ENCODE measurements at regions not wholly inside any gene's neighbourhood (a gene's known extent, or its start where the extent isn't known, plus 50 kb on each side); places are given as distances from the start of the nearest gene placed in this dataset.

DNA sequence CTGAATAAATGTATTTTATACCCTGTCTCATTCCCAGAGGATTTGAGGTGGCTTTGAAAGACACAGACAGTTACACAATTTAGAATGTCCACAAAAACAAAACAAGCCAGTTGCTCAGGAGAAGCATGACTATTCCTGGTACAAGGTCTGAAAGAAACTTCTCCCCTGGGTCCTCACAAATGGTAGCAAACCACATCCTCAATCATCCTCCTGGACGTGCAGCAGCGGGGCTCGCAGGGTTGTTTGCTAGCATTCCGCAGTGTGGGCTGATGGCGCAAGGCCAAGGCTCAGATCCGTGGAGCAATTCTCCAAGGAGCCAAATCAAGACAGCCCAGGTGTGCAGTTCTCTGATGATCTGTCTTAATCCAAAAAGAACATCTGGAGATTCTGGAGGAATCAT is 210.3 kb downstream of the ACTL7B start:
- TF ChIP-seq, protein P1, sequence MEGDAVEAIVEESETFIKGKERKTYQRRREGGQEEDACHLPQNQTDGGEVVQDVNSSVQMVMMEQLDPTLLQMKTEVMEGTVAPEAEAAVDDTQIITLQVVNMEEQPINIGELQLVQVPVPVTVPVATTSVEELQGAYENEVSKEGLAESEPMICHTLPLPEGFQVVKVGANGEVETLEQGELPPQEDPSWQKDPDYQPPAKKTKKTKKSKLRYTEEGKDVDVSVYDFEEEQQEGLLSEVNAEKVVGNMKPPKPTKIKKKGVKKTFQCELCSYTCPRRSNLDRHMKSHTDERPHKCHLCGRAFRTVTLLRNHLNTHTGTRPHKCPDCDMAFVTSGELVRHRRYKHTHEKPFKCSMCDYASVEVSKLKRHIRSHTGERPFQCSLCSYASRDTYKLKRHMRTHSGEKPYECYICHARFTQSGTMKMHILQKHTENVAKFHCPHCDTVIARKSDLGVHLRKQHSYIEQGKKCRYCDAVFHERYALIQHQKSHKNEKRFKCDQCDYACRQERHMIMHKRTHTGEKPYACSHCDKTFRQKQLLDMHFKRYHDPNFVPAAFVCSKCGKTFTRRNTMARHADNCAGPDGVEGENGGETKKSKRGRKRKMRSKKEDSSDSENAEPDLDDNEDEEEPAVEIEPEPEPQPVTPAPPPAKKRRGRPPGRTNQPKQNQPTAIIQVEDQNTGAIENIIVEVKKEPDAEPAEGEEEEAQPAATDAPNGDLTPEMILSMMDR (IDR thresholded peaks at IDR 0.05) = no peak
- DNase-seq (ENCODE audit: low spot score) = no peak
- no peaks in the 10 kb centered on the region for H3K27me3 ChIP-seq

DNA sequence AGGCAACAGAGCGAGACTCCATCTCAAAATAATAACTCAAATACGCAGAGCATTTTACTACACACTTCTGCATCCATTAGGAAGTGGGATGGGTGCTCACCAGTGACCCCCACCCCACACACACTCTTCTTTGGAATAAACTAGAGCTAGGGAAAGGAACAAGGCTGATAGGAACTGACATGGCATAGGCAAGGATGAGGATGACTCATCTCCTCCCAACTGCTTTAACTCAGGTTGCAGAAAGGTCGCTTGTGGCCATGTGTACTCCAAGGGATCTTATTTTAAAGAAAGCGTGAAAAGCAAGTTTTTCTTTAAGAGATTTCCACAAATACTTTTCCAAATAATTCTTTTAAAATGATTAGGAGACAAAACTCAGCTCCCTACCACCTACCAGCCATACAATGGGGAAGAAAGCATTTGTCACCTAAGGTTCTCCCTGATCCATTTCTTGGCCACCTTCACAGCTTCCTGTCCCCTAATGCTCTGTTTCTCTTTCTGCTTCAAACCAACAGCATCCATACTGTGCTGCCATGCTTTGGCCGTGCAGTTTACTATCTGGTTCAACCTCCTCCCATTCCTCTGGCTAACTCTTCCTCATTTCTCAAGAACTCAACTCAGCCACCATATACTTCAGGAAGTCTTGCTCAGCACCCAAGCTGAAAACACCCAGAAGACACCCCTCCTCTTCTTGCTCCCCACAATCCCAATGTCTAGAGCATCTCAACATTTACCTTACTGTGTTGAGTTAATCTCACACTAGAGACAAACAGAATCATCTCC is 211.9 kb downstream of the ACTL7B start:
- Histone ChIP-seq H3K27me3 (no peaks in the 10 kb centered on the region), H3K4me3 (no peak overlapping the region), H3K36me3 (no peaks in the 10 kb centered on the region), H3K27ac (no peak overlapping the region), H3K4me1 (no peaks in the 10 kb centered on the region), H3K9me3 (no peaks in the 10 kb centered on the region)
- DNase-seq (ENCODE audit: low spot score) = no peak
- TF ChIP-seq, protein P1 (IDR thresholded peaks at IDR 0.05) = no peak

More for the DNA sequence above, 210.3 kb downstream of the ACTL7B start:
- Histone ChIP-seq H3K4me3 (no peak overlapping the region), H3K9me3 (no peaks in the 10 kb centered on the region), H3K36me3 (no peaks in the 10 kb centered on the region), H3K27ac (no peak overlapping the region), H3K4me1 (no peaks in the 10 kb centered on the region)

DNA sequence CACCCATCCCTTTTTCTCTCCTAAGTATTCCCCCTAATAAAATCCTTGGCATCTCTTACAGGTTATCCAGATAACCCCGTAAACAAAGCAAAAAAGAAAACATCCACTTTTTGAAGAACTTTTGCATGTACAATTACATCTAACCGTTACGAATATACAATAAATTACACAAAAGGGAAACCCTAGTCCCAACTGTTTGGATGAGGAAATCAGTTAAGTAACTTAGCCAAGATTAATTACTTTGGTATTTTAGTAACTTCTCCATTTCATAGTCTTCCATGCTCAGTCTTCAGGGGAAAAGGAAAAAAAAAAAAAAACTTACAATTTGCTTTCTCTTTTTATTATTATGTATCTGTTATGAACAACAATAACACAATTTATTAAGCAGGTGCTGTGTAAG is 212.9 kb downstream of the ACTL7B start:
- H3K27ac ChIP-seq = no peak overlapping the region
- no peak overlapping the region for H3K4me3 ChIP-seq
- no peaks in the 10 kb centered on the region for H3K27me3 ChIP-seq
- H3K4me1 ChIP-seq = no peaks in the 10 kb centered on the region
- no peaks in the 10 kb centered on the region for H3K36me3 ChIP-seq
- no peak for DNase-seq (ENCODE audit: low spot score)
- H3K9me3 ChIP-seq = no peaks in the 10 kb centered on the region
- TF ChIP-seq, protein P1 (IDR thresholded peaks at IDR 0.05) = no peak

DNA sequence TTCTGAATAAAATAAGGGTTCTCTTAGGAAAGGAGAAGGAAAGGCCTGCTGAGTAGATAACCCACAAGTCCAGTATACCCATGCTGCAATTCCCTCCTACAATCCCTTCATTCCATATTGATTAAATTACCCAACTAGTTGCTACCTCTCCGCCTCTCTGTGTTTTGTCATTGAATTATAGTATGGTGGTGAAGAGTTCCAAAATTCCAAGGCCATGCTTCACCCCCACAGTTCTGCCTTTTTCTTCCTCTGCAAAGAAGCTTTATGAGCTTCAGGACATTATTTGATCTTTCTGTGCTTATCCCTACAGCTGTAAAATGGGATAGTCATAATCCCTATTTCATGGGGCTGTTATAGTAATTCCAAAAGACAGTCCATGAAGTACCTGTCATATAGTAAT is 215.6 kb downstream of the ACTL7B start:
- H3K36me3 ChIP-seq = no peaks in the 10 kb centered on the region
- H3K9me3 ChIP-seq = no peaks in the 10 kb centered on the region
- DNase-seq (ENCODE audit: low spot score) = no peak
- no peak overlapping the region for H3K4me3 ChIP-seq
- no peaks in the 10 kb centered on the region for H3K27me3 ChIP-seq
- no peaks in the 10 kb centered on the region for H3K4me1 ChIP-seq
- TF ChIP-seq, protein P1 (IDR thresholded peaks at IDR 0.05) = no peak
- no peak overlapping the region for H3K27ac ChIP-seq

DNA sequence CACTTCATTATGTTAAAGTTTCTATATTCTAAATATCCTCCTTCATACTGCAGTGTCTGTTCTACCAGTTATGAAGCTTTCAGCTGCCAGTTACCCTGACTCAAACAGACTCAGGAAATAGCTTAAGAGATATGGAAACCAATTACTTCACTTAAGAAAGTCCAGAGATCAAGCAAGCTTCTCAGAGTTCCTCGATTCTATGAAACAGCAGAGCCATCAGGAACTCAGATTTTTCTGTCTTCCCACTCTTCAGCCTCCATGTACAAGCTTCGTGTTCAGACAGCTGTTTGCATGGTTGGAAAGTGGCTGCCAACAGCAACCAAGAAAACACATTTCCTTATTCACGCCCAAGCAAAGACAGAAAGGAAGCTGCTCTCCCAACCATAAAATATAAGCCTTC is 216.1 kb downstream of the ACTL7B start:
- Histone ChIP-seq H3K4me3 (no peak overlapping the region), H3K36me3 (no peaks in the 10 kb centered on the region), H3K27ac (no peak overlapping the region), H3K27me3 (no peaks in the 10 kb centered on the region), H3K9me3 (no peaks in the 10 kb centered on the region), H3K4me1 (no peaks in the 10 kb centered on the region)
- DNase-seq (ENCODE audit: low spot score) = no peak
- TF ChIP-seq, protein P1 (IDR thresholded peaks at IDR 0.05) = no peak

DNA sequence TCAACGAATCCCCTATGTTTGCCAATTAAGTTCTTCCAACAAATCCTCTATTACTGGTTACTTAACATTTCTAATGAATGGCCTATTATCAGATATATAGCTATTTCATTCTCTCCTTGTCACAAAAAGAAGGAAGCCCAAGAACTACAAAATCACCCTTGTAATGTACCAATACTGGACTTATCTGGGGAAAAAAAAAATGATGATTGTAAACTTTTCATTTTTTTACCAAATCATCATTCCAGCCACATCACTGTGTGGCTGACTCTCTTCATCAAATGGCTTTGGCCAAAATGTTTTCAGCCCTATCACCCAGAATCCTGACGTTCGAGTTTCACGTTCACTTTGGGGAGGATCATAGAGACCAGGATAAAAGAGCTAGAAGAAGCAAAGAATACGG is 216.7 kb downstream of the ACTL7B start:
- DNase-seq (ENCODE audit: low spot score) = no peak
- Histone ChIP-seq H3K9me3 (no peaks in the 10 kb centered on the region), H3K27ac (no peak overlapping the region), H3K4me1 (no peaks in the 10 kb centered on the region), H3K36me3 (no peaks in the 10 kb centered on the region), H3K27me3 (no peaks in the 10 kb centered on the region), H3K4me3 (no peak overlapping the region)
- TF ChIP-seq, protein P1 (IDR thresholded peaks at IDR 0.05) = no peak
